NOMO-1 treated with dmso at 0.1 percent for 144 hours (cell line): ENCODE measurements at regions not wholly inside any gene's neighbourhood (a gene's known extent, or its start where the extent isn't known, plus 50 kb on each side); places are given as distances from the start of the nearest gene placed in this dataset.

ENCODE experiments used
- DNase-seq: peaks from one replicate; lab custom pipeline; 2025; ENCODE audit not compliant: unreplicated experiment; lab: John Stamatoyannopoulos, UW

- no peak for DNase-seq
Measured at GRCh38 chr6:44702292-44702691, 314.8 kb downstream of the CDC5L start.

GRCh38 chr6:44704240-44705150 lies 317.0 kb downstream of the CDC5L start:
- no peak for DNase-seq

DNA sequence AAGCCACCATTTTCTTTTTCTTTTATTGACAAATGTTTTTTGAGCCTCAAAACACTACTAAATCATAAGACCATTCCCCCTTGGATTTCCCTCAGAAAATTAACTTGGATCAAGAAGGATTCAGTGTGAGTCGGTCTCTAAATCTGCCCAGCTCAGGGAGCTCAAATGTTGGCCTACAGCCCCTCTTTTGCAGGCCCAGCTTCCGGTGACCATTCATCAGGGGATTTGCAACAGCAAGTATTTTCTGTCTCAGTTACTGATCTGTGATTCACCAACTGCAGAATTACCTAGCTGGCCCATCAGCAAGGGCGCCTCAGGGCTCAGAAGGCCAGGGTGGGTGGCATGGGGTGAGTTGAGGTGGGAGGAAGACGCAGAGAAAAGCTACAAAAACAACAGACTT lies 318.1 kb downstream of the CDC5L start:
- DNase-seq: no peak

DNA sequence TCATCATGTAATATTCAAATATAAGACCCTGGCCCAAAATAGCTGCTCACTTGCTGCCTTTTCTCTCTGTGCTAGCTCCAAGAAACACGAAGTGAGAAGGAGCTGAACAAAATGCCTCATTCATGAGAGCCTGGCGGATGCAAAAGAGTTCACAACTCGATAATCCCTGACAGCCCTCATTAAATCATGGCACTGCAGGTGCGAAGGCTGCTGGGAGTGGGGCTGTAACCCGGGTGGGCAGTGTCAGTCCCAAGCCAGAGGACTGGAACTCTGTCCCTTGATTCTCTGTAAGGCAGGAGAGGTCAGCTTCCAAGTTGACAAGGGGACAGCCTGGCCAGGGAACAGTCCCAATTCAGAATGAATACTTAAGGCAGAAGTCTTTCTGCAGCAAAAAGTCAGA lies 318.5 kb downstream of the CDC5L start:
- DNase-seq: no peak

DNA sequence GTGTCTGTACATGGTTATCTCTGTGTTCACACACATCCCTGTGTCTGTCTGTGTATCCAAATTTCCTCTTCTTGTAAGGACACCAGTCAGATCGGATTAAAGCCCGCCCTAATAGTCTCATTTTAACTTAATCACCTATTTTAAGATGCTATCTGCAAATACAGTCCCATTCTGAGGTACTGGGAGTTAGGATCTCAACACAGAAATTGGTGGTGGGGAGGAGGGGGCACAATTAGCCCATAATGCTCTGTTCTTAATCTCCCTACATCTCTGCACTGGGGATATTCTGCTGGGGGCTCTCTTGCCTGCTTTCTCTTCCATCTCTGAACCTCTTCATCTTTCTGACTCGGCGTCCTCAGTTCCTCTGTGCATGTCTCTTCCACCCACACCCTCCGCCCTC lies 320.7 kb downstream of the CDC5L start:
- no peak for DNase-seq

DNA sequence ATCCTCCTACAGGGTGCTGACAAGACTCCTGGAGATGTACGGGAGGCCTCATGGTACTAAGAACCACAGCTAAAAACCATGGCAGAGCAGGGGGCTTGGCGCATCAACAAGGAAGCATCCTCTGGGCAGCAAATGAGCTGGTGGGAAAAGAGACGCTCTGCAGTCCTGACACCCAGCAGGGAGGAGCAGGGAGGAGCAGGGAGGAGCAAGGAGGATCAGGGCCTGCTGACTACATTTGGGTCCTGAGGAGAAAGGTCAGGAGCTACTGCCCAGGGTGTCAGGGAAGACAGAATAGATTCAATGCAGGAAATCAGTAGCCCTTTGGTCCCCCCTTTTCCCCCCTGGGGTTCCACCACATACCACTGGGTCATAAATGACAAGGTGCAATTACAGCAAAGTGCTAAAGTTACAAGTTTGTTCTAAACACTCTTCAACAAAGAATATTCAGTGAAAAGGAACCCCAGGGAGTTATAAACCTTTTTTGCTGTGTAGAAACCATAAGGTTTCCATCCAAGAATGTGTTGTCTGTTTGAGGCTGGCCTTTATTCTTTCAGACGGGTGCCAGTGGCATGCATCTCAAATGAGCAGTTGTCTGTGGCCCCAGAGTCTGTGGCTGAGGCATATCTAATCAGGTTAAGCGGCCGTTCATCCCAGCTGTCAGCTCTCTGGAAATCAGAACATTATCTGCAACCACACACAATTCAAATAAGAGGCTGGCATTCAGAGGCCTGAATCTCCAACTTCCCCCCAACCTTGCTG lies 325.0 kb downstream of the CDC5L start:
- DNase-seq: no peak

DNA sequence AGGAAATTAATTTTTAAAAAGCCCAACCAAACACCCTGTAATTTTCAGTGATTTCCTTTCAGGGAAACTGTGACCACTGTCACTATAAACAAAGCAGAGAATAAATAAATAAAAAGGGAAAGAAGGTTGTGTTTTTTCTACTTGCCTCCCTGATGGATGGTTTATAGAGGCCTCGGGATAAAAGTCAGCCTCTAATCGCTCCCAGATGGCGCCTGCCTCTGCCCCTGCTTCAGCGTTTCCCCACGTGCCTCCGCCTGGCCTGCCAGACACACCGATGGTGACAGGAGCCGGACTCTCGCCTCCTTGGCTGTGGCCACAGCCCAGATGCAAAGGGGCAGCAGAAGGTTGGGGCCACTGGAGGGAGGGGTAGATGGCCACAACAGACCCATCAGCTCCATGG lies 327.7 kb downstream of the CDC5L start:
- no peak for DNase-seq

DNA sequence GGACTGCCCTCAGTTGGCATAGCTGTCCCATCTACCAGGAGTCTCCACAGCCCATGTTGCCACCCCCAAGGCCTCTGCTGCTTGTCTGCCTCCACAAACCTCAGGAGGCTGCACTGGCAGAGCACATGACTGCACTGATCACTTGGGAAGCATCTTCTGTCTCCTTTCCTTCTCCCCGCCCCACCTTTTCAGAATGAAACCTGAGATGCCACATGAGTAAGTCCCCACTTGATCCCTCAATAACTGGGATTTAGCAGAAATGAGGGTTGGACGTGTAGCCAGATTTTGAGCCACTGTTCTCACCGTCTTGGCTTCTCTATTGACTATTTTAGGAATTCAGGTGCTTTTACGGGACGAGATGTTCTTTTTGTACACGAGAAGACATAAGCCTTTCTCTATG lies 328.4 kb downstream of the CDC5L start:
- no peak for DNase-seq

DNA sequence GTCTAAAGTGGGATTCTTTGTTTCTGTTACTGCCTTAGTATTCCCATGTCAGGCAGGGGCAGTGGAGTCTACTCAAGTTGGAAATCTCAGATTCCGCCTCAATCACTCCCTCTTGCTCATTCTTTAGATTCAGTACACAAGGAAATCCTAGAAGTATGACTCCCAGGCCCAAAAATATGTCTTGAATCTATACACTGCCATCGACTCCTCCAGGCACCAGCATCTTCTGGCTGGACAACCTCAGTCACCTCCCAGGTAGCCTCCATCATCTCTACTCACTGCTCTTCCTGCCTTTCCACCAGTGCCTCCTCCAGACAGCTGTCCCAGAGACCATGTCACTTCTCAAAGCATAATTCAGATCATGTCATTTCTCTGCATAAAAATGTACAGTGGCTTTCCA lies 329.9 kb downstream of the CDC5L start:
- DNase-seq: no peak

DNA sequence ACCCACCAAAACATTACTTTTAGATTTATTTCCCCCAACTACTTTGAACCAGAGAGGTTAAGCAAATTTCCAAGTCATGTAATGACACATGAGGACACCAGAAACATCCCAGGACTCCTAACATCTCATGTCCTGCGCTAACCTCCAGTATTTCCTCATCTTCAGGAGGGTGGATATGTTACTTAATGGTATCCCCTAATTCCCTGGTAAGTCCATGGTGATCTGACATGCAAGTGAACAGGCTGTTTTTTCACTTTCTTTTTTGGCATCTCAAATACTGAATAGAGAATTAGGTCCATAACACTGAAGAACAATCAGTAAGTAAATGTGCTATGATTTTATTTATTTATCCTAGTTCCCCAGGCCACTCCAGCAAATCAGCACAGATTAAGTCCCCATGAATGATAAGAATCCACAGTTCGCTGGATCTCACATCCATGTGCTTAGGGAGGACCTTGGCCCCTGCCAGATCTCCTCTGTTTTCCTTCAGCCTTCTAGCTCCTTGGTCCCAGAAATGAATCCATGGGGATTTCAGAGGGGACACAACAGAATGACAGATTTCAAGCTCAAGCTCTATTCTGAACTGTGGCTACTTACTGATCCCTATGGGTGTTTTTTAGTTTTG lies 334.6 kb downstream of the CDC5L start:
- no peak for DNase-seq

- no peak for DNase-seq
Measured at GRCh38 chr6:44722736-44723135, 335.2 kb downstream of the CDC5L start.

DNA sequence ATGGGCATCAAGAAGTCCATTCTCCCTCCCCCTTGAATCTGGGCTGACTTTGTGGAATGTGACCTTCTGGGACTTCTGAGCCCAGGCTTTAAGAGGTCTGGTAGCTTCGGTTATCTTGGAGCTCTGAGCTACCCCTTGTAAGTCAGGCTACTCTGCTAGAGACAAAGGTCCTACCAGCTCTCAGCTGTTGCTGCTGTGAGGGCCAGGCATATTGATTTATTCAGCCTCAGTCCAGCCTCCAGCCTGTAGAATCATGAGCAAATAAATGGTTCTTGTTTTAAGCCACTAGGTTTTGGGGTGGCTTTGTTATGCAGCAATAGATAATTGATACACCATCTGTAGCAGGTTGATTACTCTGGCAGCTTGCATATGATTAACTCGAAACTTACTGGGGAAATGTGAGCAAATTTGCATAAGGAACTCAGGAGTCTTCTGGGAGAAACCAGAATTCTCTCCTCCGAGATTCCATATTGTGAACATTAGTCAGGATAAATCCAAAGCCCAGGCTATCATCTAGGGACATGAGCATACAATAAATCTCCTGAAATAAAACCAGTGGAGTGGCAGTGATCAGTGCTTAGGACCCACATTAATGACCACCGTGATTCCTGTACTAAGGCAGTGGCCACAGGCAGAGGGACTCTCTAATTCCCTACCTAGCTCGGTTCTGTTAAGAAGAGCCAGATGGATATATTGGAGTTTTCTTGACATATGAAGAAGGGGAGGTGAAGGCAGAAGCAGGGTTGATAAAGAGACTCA lies 336.1 kb downstream of the CDC5L start:
- no peak for DNase-seq

- no peak for DNase-seq
Measured at GRCh38 chr6:44725070-44725469, 337.6 kb downstream of the CDC5L start.

DNA sequence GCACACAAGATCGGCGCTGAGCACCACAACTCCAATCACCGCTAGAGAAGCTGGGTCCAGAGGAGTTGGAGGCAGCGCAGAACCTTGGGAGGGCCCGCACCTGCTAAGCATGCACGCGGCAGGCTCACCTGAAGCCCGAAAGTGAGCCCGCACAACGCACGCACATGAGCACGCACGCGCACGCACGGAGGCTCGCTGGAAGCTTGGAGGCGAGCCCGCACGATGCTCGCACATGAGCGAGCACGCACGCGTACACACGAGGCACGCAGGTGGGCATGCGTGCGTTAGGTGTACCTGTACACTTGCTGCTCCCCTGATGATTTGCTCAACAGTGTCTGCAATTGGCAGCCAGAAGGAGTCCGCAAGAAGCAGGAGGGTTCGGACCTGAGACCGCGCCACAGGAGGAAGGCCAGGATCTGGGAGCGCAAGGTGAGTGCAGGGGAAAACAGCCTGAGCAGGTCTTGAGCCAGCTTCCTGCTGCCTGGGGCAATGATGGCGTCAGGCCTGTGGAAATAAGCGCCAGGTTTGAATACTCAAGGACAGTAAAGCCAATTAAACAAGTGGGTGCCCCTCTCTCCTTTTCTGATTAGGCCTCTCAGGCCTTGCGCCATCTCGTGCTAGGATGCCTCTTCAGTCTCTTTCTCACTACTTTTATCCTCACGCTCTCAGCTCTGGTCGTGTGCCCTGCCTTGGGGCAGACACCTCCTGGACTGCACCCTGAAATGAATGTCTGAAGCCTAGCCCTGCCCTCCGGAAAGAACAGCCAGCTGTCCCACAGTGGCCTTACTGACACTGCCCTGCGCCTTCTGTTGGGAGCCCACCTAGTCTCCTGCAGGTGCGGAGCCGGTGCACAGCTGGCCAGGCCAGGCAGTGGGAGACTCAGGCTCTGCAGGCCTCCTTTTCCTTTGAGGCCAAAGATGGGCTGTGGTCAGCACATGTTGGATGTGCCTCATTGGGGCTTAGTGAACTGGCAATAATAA lies 340.4 kb downstream of the CDC5L start:
- no peak for DNase-seq

- no peak for DNase-seq
Measured at GRCh38 chr6:44730771-44731391, 343.4 kb downstream of the CDC5L start.

GRCh38 chr6:44731485-44732095 lies 344.1 kb downstream of the CDC5L start:
- no peak for DNase-seq

DNA sequence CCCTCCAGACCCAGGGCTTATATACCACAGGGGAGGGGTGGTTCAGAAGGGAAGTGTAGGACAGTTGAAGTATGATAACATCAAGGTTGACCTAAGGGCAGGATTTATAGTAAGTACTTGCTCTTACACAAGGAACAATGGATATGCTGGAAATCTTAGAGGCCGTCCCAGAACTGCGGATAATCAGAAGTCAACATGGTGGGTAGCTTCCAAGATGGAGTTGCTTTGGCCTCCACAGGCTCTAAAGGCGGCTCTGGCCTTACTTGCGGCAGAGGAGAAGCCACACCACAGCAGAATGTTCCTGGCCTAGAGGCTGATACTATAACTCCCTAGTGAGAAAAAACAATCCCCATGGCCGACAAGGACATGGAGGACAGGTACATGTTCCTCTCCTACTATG lies 344.7 kb downstream of the CDC5L start:
- no peak for DNase-seq

GRCh38 chr6:44733126-44733525 lies 345.6 kb downstream of the CDC5L start:
- no peak for DNase-seq

- DNase-seq: no peak
Measured at GRCh38 chr6:44733868-44734267, 346.4 kb downstream of the CDC5L start.
